ENCODE measurements at regions not wholly inside any gene's neighbourhood (a gene's known extent, or its start where the extent isn't known, plus 50 kb on each side); places are given as distances from the start of the nearest gene placed in this dataset.

DNA sequence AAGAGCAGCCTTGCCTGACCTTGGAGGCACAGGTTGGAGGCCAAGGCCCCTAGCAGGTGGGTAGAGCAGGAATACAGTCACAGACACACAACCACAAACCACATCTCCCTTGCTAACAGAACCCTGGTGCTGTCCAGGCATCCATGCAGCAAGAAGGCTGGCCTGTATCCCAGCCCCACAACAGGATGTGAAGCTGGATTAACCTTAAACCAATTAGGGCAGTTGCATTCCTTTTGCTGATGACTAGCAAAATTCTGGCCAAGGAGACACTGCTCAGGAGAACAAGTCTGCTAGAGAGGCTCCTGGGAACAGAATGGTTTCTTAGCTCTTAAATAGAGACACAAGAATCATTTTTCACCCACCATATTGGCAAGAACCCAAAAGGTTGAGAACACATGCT is 97.8 kb downstream of the C5orf15 start:
- H3K36me3 ChIP-seq (ENCODE audit: insufficient read depth, low read length) = no peaks in the 10 kb centered on the region
- no peak overlapping the region for H2AFZ ChIP-seq (ENCODE audit: low read length)
- no peak overlapping the region for H3K4me2 ChIP-seq (ENCODE audit: insufficient read depth, low read length)
- no peaks in the 10 kb centered on the region for H3K79me2 ChIP-seq (ENCODE audit: insufficient read depth, low read length)
- no peak overlapping the region for H3K4me3 ChIP-seq (ENCODE audit: insufficient read depth, low read length)
- no peaks in the 10 kb centered on the region for H3K9me3 ChIP-seq (ENCODE audit: low read depth, low read length)
- no peak overlapping the region for H3K27ac ChIP-seq (ENCODE audit: low read depth, low read length)
- no peak for DNase-seq (ENCODE audit: insufficient read length, low spot score, missing footprints)
- no peaks in the 10 kb centered on the region for H4K20me1 ChIP-seq (ENCODE audit: insufficient read depth, low read length)
- peaks cover under 1% of the 10 kb centered on the region for H3K27me3 ChIP-seq (ENCODE audit: insufficient read depth, low read length)
- H3K4me1 ChIP-seq (ENCODE audit: insufficient read depth, low read length) = peaks cover 23% of the 10 kb centered on the region
- TF ChIP-seq, protein P1, sequence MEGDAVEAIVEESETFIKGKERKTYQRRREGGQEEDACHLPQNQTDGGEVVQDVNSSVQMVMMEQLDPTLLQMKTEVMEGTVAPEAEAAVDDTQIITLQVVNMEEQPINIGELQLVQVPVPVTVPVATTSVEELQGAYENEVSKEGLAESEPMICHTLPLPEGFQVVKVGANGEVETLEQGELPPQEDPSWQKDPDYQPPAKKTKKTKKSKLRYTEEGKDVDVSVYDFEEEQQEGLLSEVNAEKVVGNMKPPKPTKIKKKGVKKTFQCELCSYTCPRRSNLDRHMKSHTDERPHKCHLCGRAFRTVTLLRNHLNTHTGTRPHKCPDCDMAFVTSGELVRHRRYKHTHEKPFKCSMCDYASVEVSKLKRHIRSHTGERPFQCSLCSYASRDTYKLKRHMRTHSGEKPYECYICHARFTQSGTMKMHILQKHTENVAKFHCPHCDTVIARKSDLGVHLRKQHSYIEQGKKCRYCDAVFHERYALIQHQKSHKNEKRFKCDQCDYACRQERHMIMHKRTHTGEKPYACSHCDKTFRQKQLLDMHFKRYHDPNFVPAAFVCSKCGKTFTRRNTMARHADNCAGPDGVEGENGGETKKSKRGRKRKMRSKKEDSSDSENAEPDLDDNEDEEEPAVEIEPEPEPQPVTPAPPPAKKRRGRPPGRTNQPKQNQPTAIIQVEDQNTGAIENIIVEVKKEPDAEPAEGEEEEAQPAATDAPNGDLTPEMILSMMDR (IDR thresholded peaks at IDR 0.05; ENCODE audit: extremely low read depth, low read depth, low read length) = no peak

DNA sequence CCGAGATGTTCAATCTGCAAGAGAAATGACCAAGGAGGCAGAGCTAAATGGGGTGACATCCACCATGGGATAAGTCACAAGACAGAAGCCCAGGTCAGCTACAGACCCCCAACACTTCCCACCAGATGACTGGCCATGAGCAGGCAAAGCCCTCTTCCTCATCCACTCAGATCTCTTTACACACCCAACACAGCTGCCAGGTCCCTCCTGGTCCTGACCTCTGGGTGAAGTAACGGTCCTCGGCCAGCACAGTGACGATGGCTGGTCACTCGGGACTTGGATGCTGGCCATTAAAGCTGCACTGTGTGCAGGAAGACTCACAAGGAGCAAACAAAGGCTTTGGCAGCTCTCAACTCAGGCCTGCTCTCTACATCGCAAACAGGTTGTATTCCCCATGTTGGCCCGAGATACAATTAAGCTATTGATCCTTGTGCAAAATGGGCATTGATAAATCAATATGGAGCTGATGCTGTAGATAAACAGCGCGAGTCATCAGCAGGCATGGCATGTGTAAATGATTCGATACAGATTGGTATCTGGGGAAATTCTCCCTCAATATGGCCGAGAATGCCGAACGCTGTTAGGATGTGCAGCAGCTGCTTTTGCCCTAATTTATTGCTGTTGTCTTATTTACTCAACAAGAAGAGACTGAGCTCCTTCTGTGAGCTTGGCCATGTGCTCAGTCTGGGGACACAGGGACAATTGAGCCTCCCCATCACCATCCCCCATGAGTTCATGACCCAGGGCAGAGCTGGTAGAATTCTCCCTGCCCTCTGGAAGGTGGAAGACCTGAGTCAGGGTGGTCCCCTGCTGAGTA is 98.7 kb downstream of the C5orf15 start:
- TF ChIP-seq, protein P1 (IDR thresholded peaks at IDR 0.05; ENCODE audit: extremely low read depth, low read depth, low read length) = peak; percentile 25
- H3K27ac ChIP-seq (ENCODE audit: low read depth, low read length) = no peak overlapping the region
- no peaks in the 10 kb centered on the region for H4K20me1 ChIP-seq (ENCODE audit: insufficient read depth, low read length)
- H3K9me3 ChIP-seq (ENCODE audit: low read depth, low read length) = no peaks in the 10 kb centered on the region
- H3K4me2 ChIP-seq (ENCODE audit: insufficient read depth, low read length) = peak overlapping the region; percentile 1
- no peak overlapping the region for H2AFZ ChIP-seq (ENCODE audit: low read length)
- H3K27me3 ChIP-seq (ENCODE audit: insufficient read depth, low read length) = peaks cover 4% of the 10 kb centered on the region
- peaks cover 23% of the 10 kb centered on the region for H3K4me1 ChIP-seq (ENCODE audit: insufficient read depth, low read length)
- no peaks in the 10 kb centered on the region for H3K36me3 ChIP-seq (ENCODE audit: insufficient read depth, low read length)
- no peak overlapping the region for H3K4me3 ChIP-seq (ENCODE audit: insufficient read depth, low read length)
- no peaks in the 10 kb centered on the region for H3K79me2 ChIP-seq (ENCODE audit: insufficient read depth, low read length)
- no peak for DNase-seq (ENCODE audit: insufficient read length, low spot score, missing footprints)

DNA sequence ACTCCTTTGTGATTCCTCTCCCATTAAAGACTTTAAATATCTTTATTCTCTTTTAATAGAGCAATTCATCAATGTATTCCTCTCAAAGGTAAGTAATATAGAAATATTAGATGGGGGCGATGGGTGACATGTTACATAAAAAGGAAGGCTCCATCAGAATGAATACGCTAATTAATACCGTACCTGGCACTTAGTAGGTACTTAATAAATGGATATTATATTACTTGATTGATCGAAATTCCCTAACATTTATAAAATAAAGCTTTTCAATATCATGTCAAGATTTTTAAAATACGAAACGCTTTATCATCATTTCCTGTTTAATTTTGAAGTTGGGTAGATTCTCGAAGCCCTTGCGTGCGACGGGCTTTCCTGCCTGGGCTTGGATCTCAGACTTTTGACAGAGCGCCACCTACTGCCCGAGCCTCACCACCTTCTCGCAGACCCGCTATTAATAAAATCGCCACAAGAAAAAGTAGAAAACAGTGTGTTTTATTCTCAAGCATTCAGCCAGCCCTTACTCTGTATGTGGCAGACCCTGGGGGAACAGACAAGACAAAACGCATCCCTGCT is 99.4 kb downstream of the C5orf15 start:
- Histone ChIP-seq H3K27me3 (ENCODE audit: insufficient read depth, low read length) (peaks cover 4% of the 10 kb centered on the region), H3K36me3 (ENCODE audit: insufficient read depth, low read length) (no peaks in the 10 kb centered on the region), H4K20me1 (ENCODE audit: insufficient read depth, low read length) (no peaks in the 10 kb centered on the region), H3K4me1 (ENCODE audit: insufficient read depth, low read length) (peaks cover 20% of the 10 kb centered on the region), H3K4me2 (ENCODE audit: insufficient read depth, low read length) (peak overlapping the region; percentile 1), H2AFZ (ENCODE audit: low read length) (no peak overlapping the region), H3K4me3 (ENCODE audit: insufficient read depth, low read length) (no peak overlapping the region), H3K9me3 (ENCODE audit: low read depth, low read length) (no peaks in the 10 kb centered on the region), H3K79me2 (ENCODE audit: insufficient read depth, low read length) (no peaks in the 10 kb centered on the region), H3K27ac (ENCODE audit: low read depth, low read length) (no peak overlapping the region)
- peak; percentile 89 for DNase-seq (ENCODE audit: insufficient read length, low spot score, missing footprints)
- TF ChIP-seq, protein P1 (IDR thresholded peaks at IDR 0.05; ENCODE audit: extremely low read depth, low read depth, low read length) = peak; percentile 96

DNA sequence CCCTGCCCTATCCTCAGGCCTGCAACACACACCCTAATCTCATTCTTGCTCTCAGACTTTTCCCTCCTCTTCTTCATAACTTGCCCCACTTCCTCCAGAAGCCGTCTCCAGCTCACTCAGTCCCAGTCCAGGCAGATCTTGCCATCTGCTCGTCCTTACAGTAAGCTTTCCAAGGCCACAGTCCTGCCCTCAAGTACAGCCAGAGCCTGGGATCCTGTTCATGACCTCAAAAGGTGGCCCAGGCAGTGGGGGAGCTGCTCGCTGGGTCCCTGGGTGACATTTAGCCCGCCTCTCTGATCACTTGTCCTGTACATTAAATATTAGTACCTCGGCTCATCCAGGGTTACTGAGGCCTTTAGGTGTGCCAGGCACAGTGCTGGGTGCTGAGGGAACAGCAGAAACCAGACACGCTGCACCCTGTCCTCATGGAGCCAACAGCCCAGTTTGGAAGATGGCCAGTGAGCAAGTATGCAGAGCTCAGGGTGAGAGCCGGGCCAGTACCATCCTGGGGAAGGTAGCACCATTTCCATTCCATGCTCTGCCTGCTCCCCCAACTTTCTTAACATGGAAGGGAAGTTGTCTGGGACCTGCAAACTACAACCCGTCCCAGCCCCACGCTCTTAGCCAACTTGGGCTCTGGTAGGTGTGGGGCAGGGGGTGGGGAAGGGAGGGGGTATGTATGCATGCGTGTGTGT is 100.4 kb downstream of the C5orf15 start:
- Histone ChIP-seq H2AFZ (ENCODE audit: low read length) (no peak overlapping the region), H3K27me3 (ENCODE audit: insufficient read depth, low read length) (peaks cover 4% of the 10 kb centered on the region), H3K27ac (ENCODE audit: low read depth, low read length) (no peak overlapping the region), H3K4me3 (ENCODE audit: insufficient read depth, low read length) (no peak overlapping the region), H3K4me2 (ENCODE audit: insufficient read depth, low read length) (no peak overlapping the region), H3K36me3 (ENCODE audit: insufficient read depth, low read length) (no peaks in the 10 kb centered on the region), H3K9me3 (ENCODE audit: low read depth, low read length) (no peaks in the 10 kb centered on the region), H3K4me1 (ENCODE audit: insufficient read depth, low read length) (peaks cover 14% of the 10 kb centered on the region), H3K79me2 (ENCODE audit: insufficient read depth, low read length) (no peaks in the 10 kb centered on the region), H4K20me1 (ENCODE audit: insufficient read depth, low read length) (no peaks in the 10 kb centered on the region)
- TF ChIP-seq, protein P1 (IDR thresholded peaks at IDR 0.05; ENCODE audit: extremely low read depth, low read depth, low read length) = no peak
- no peak for DNase-seq (ENCODE audit: insufficient read length, low spot score, missing footprints)
